HCT116 (cell line): ENCODE measurements at regions not wholly inside any gene's neighbourhood (a gene's known extent, or its start where the extent isn't known, plus 50 kb on each side); places are given as distances from the start of the nearest gene placed in this dataset.

Experiments
- ATAC-seq: fragments of 200-7000 bp; cut with Tn5 transposase; 2 replicates; pipeline ENCODE4 v1.9.1; 2020; ENCODE audit warnings: mild to moderate bottlenecking, moderate library complexity
- BruUV-seq: library from RNA; stranded (reverse); fragments of 400-500 nt; replicated peaks from 2 replicates; lab custom pipeline; 2021; lab: Mats Ljungman, UMichigan
- CTCF ChIA-PET: fragments of 300-600 bp; sonication (Branson Sonifier 250); formaldehyde crosslinking; loops from one replicate; lab custom pipeline; 2021; ENCODE audit warnings: antibody characterized with exemption; lab: Charles Lee
- POLR2A ChIA-PET: fragments of 300-600, 350-600 bp; sonication (Branson Sonifier 250); formaldehyde crosslinking; loops from one replicate; lab custom pipeline; 2021; ENCODE audit warnings: antibody characterized with exemption; lab: Charles Lee
- RAD21 ChIA-PET, 2 experiments: fragments of 300-600 bp; sonication (Branson Sonifier 250); formaldehyde crosslinking; loops; one replicate each; lab custom pipeline; 2023; ENCODE audit warnings: low total read pairs in 2 of 2; ENCODE audit not compliant: uncharacterized antibody in 2 of 2, unreplicated experiment in 2 of 2, low non-redundant PET in 1 of 2; lab: Charles Lee
- DNase-seq: peaks from one replicate; pipeline ENCODE4 v3.0.0-alpha.2; 2010; ENCODE audit warnings: low read depth, low spot score
- H2AFZ ChIP-seq: fragments of 200-600 bp; shearing (Covaris generic), sonication (generic); 2 replicates; pipeline ENCODE4 v1.6.1; 2017; ENCODE audit warnings: low read depth, mixed run types, mixed read lengths, antibody characterized with exemption, low read length; ENCODE audit not compliant: poor library complexity, severe bottlenecking
- H3K27ac ChIP-seq: 2 replicates; pipeline ENCODE4 v1.5.1; 2012; ENCODE audit warnings: low read depth, low read length
- H3K27me3 ChIP-seq: fragments of 200-600 bp; sonication (generic); 2 replicates; pipeline ENCODE4 v1.6.1; 2016; ENCODE audit warnings: mixed run types, low read length, mixed read lengths; ENCODE audit not compliant: insufficient read depth
- H3K36me3 ChIP-seq, 2 experiments: fragments of 200-500 bp in 1 of 2; fragments of 200-600 bp in 1 of 2; sonication (Bioruptor generic) in 1 of 2; sonication (generic) in 1 of 2; 2 replicates each; pipeline versions ENCODE4 v1.5.1 to v1.6.1; 2014 to 2016; ENCODE audit warnings: low read length in 2 of 2, inconsistent platforms in 1 of 2, mixed read lengths in 1 of 2, mixed run types in 1 of 2; ENCODE audit not compliant: insufficient read depth in 2 of 2, control insufficient read depth in 1 of 2
- H3K4me1 ChIP-seq, 2 experiments: fragments of 200-600 bp in 1 of 2; sonication (generic) in 1 of 2; 2 replicates each; pipeline versions ENCODE4 v1.5.1 to v1.6.1; 2012 to 2017; ENCODE audit warnings: low read length in 2 of 2, inconsistent platforms in 1 of 2, mild to moderate bottlenecking in 1 of 2, mixed read lengths in 1 of 2, mixed run types in 1 of 2, moderate library complexity in 1 of 2; ENCODE audit not compliant: insufficient read depth in 2 of 2, control insufficient read depth in 1 of 2
- H3K4me2 ChIP-seq: fragments of 200-600 bp; sonication (generic); 2 replicates; pipeline ENCODE4 v1.6.1; 2017; ENCODE audit warnings: mixed run types, low read length, mixed read lengths
- H3K4me3 ChIP-seq, 2 experiments: fragments of 200-600 bp in 1 of 2; sonication (generic) in 1 of 2; replicated peaks in 1 of 2; 2 replicates each; pipeline ENCODE4 v1.5.1; 2011 to 2016; ENCODE audit warnings: low read length in 2 of 2, control low read depth in 1 of 2, low read depth in 1 of 2, mild to moderate bottlenecking in 1 of 2, mixed read lengths in 1 of 2, mixed run types in 1 of 2
- H3K79me2 ChIP-seq: fragments of 200-600 bp; sonication (generic); 2 replicates; pipeline ENCODE4 v1.6.1; 2017; ENCODE audit warnings: mild to moderate bottlenecking, mixed run types, low read length, moderate library complexity, mixed read lengths; ENCODE audit not compliant: insufficient read depth
- H3K9ac ChIP-seq: fragments of 200-600 bp; sonication (generic); 2 replicates; pipeline ENCODE4 v1.6.1; 2016; ENCODE audit warnings: low read length, mixed read lengths
- H3K9me2 ChIP-seq: fragments of 200-600 bp; sonication (generic), shearing (Covaris generic); 2 replicates; pipeline ENCODE4 v1.6.1; 2017; ENCODE audit warnings: mixed run types, mild to moderate bottlenecking, moderate library complexity; ENCODE audit not compliant: insufficient read depth
- H3K9me3 ChIP-seq, 2 experiments: fragments of 200-500 bp in 1 of 2; fragments of 200-600 bp in 1 of 2; sonication (Bioruptor generic) in 1 of 2; sonication (generic) in 1 of 2; 2 replicates each; pipeline ENCODE4 v1.6.1; 2014 to 2017; ENCODE audit warnings: low read length in 2 of 2, mixed read lengths in 2 of 2, inconsistent platforms in 1 of 2, low read depth in 1 of 2, mild to moderate bottlenecking in 1 of 2, mixed run types in 1 of 2, moderate library complexity in 1 of 2; ENCODE audit not compliant: control insufficient read depth in 1 of 2, insufficient read depth in 1 of 2
- H4K20me1 ChIP-seq: fragments of 200-600 bp; sonication (generic), shearing (Covaris generic); 2 replicates; pipeline ENCODE4 v1.6.1; 2017; ENCODE audit warnings: mixed run types, mild to moderate bottlenecking, moderate library complexity; ENCODE audit not compliant: insufficient read depth
- CBX3 ChIP-seq: IDR thresholded peaks from 2 replicates; pipeline ENCODE4 v1.6.1; 2012; ENCODE audit warnings: low read depth
- CEBPB ChIP-seq: IDR thresholded peaks from 2 replicates; pipeline ENCODE4 v1.6.1; 2012; ENCODE audit warnings: low read depth
- EZH2 ChIP-seq: fragments of 200-600 bp; sonication (generic); IDR thresholded peaks from 2 replicates; pipeline ENCODE4 v1.6.1; 2017; ENCODE audit warnings: antibody characterized with exemption, mixed run types
- JUND ChIP-seq: IDR thresholded peaks from 2 replicates; pipeline ENCODE4 v1.6.1; 2012
- POLR2A ChIP-seq: IDR thresholded peaks from 2 replicates; pipeline ENCODE4 v1.7.0; 2011; ENCODE audit warnings: borderline replicate concordance; ENCODE audit not compliant: insufficient read depth, insufficient read length; ENCODE audit errors: extremely low read depth
- POLR2AphosphoS5 ChIP-seq: IDR thresholded peaks from 2 replicates; pipeline ENCODE4 v1.6.1; 2011; ENCODE audit warnings: mild to moderate bottlenecking, low read depth, low read length, moderate library complexity
- RAD21 ChIP-seq: IDR thresholded peaks from 2 replicates; pipeline ENCODE4 v1.6.1; 2012; ENCODE audit warnings: low read depth, mild to moderate bottlenecking
- SP1 ChIP-seq: IDR thresholded peaks from 2 replicates; pipeline ENCODE4 v1.6.1; 2012; ENCODE audit warnings: low read depth
- SRF ChIP-seq: IDR thresholded peaks from 2 replicates; pipeline ENCODE4 v1.6.1; 2012; ENCODE audit warnings: low read depth
- YY1 ChIP-seq: IDR thresholded peaks from 2 replicates; pipeline ENCODE4 v1.6.1; 2011; ENCODE audit warnings: low read length, low read depth, moderate library complexity, mild to moderate bottlenecking; ENCODE audit not compliant: insufficient replicate concordance; ENCODE audit errors: extremely low read depth
- ZFX ChIP-seq: fragments of 450-650 bp; IDR thresholded peaks from 2 replicates; pipeline ENCODE4 v1.6.1; 2017
- intact Hi-C: fragments of 100-400 bp; cut with micrococcal nuclease; formaldehyde crosslinking; loops from 2 replicates; pipeline ENCODE4 v1.10.0; 2022
- TF ChIP-seq, protein P1 (sequence below), 3 experiments: fragments of 200-600 bp in 1 of 3; sonication (generic) in 1 of 3; IDR thresholded peaks in 2 of 3; conservative IDR thresholded peaks in 1 of 3; 2 replicates each; pipeline ENCODE4 v1.5.1; 2012 to 2017; ENCODE audit warnings: low read depth in 2 of 3, low read length in 2 of 3, antibody characterized with exemption in 1 of 3, borderline replicate concordance in 1 of 3, control low read depth in 1 of 3, mild to moderate bottlenecking in 1 of 3, mixed read lengths in 1 of 3, mixed run types in 1 of 3, moderate library complexity in 1 of 3; ENCODE audit not compliant: insufficient read depth in 1 of 3
- TF ChIP-seq, protein P2 (sequence below): IDR thresholded peaks from 2 replicates; pipeline ENCODE4 v1.6.1; 2012
- TF ChIP-seq, protein P3 (sequence below): IDR thresholded peaks from 2 replicates; pipeline ENCODE4 v1.6.1; 2012
- TF ChIP-seq, protein P4 (sequence below): IDR thresholded peaks from 2 replicates; pipeline ENCODE4 v1.6.1; 2011; ENCODE audit warnings: mild to moderate bottlenecking, low read length, moderate library complexity; ENCODE audit not compliant: insufficient replicate concordance; ENCODE audit errors: extremely low read depth

DNA sequence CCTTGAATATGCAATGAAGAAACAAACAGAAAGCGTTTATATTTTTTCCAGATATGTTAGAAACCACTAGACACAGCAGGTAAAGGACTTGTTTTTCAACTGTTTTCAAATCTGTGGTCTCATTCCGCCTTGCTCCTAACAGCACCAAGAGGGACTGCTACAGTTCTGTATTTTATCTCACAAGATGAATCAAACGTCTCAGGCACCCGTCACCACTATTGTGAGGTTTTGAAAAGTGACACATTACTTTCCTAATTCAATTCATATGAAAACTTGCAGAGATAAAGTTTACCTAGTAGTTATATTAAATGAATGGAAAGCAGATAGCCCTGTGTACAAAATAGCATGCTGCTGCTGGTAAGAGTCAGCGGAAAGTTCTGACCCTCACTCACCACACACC lies 386.3 kb downstream of the ETS1 start:
- TF ChIP-seq SP1 = no peak
- no peak for TF ChIP-seq EZH2
- no peak for TF ChIP-seq JUND
- TF ChIP-seq ZFX = no peak
- TF ChIP-seq POLR2A = no peak
- no peak for TF ChIP-seq YY1
- TF ChIP-seq, protein P1, sequence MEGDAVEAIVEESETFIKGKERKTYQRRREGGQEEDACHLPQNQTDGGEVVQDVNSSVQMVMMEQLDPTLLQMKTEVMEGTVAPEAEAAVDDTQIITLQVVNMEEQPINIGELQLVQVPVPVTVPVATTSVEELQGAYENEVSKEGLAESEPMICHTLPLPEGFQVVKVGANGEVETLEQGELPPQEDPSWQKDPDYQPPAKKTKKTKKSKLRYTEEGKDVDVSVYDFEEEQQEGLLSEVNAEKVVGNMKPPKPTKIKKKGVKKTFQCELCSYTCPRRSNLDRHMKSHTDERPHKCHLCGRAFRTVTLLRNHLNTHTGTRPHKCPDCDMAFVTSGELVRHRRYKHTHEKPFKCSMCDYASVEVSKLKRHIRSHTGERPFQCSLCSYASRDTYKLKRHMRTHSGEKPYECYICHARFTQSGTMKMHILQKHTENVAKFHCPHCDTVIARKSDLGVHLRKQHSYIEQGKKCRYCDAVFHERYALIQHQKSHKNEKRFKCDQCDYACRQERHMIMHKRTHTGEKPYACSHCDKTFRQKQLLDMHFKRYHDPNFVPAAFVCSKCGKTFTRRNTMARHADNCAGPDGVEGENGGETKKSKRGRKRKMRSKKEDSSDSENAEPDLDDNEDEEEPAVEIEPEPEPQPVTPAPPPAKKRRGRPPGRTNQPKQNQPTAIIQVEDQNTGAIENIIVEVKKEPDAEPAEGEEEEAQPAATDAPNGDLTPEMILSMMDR (IDR thresholded peaks at IDR 0.05 in 2 of 3, conservative IDR thresholded peaks at IDR 0.05 in 1 of 3; ENCODE audit: borderline replicate concordance in 1 of 3, insufficient read depth in 1 of 3, low read depth in 2 of 3, low read length in 2 of 3) = no peak
- no peak for TF ChIP-seq SRF
- TF ChIP-seq, protein P2, sequence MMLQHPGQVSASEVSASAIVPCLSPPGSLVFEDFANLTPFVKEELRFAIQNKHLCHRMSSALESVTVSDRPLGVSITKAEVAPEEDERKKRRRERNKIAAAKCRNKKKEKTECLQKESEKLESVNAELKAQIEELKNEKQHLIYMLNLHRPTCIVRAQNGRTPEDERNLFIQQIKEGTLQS = no peak
- TF ChIP-seq CBX3 = no peak
- TF ChIP-seq, all 23 proteins: peak for 0
- H3K4me3 ChIP-seq = no peak overlapping the region
- H3K27ac ChIP-seq = no peak overlapping the region
- ChIA-PET RAD21 (no interaction called here), CTCF (no interaction called here), POLR2A (no interaction called here)
- H3K9me2 ChIP-seq = no peaks in the 10 kb centered on the region; the same call in 1 of the 2 replicates
- no peak for DNase-seq
- no peak overlapping the region for H2AFZ ChIP-seq
- H3K79me2 ChIP-seq = no peaks in the 10 kb centered on the region
- H3K36me3 ChIP-seq = no peaks in the 10 kb centered on the region
- no peak overlapping the region for H3K4me2 ChIP-seq
- intact Hi-C loops = no loop called here
- H4K20me1 ChIP-seq = no peaks in the 10 kb centered on the region
- no peaks in the 10 kb centered on the region for H3K27me3 ChIP-seq
- ATAC-seq = no peak
- H3K9ac ChIP-seq = no peak overlapping the region
- no peaks in the 10 kb centered on the region for H3K4me1 ChIP-seq
- no TSS peak for BruUV-seq
- H3K9me3 ChIP-seq = no peaks in the 10 kb centered on the region

DNA sequence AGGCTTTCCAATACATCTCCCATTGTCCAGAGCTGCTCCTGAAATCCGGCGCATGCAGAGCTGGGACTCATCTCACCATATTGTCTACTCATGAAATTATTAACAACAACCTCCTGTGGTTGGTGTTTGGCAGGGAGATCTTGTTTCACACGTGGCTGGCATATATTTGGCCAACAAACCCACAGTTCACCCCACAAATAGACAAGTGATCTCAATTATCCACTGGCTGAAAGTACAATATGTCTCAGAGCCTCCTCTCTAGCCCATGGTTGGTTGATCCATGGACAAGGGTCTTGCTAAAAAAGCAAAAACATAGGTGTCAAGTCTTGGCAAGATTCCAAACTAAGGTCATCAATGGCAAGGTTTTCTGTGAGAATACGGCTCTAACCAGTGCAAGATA lies 386.9 kb downstream of the ETS1 start:
- H3K9ac ChIP-seq = no peak overlapping the region
- H3K9me3 ChIP-seq = no peaks in the 10 kb centered on the region
- H3K79me2 ChIP-seq = no peaks in the 10 kb centered on the region
- ATAC-seq (no peak), DNase-seq (no peak)
- no peak overlapping the region for H2AFZ ChIP-seq
- no peak overlapping the region for H3K4me2 ChIP-seq
- no peaks in the 10 kb centered on the region for H3K4me1 ChIP-seq
- intact Hi-C loops = no loop called here
- ChIA-PET RAD21 (no interaction called here), POLR2A (no interaction called here), CTCF (no interaction called here)
- no TSS peak for BruUV-seq
- no peaks in the 10 kb centered on the region; the same call in 1 of the 2 replicates for H3K9me2 ChIP-seq
- no peak overlapping the region for H3K4me3 ChIP-seq
- no peak overlapping the region for H3K27ac ChIP-seq
- H3K27me3 ChIP-seq = no peaks in the 10 kb centered on the region
- H4K20me1 ChIP-seq = no peaks in the 10 kb centered on the region
- H3K36me3 ChIP-seq = no peaks in the 10 kb centered on the region
- TF ChIP-seq POLR2AphosphoS5 = no peak
- TF ChIP-seq, protein P3, sequence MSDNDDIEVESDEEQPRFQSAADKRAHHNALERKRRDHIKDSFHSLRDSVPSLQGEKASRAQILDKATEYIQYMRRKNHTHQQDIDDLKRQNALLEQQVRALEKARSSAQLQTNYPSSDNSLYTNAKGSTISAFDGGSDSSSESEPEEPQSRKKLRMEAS = no peak
- TF ChIP-seq, protein P4, sequence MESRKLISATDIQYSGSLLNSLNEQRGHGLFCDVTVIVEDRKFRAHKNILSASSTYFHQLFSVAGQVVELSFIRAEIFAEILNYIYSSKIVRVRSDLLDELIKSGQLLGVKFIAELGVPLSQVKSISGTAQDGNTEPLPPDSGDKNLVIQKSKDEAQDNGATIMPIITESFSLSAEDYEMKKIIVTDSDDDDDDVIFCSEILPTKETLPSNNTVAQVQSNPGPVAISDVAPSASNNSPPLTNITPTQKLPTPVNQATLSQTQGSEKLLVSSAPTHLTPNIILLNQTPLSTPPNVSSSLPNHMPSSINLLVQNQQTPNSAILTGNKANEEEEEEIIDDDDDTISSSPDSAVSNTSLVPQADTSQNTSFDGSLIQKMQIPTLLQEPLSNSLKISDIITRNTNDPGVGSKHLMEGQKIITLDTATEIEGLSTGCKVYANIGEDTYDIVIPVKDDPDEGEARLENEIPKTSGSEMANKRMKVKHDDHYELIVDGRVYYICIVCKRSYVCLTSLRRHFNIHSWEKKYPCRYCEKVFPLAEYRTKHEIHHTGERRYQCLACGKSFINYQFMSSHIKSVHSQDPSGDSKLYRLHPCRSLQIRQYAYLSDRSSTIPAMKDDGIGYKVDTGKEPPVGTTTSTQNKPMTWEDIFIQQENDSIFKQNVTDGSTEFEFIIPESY = no peak
- no peak for TF ChIP-seq JUND
- TF ChIP-seq RAD21 = no peak
- no peak for TF ChIP-seq CEBPB
- no peak for TF ChIP-seq CBX3
- TF ChIP-seq, protein P1 (IDR thresholded peaks at IDR 0.05 in 2 of 3, conservative IDR thresholded peaks at IDR 0.05 in 1 of 3; ENCODE audit: borderline replicate concordance in 1 of 3, insufficient read depth in 1 of 3, low read depth in 2 of 3, low read length in 2 of 3) = no peak
